ENCODE measurements at regions not wholly inside any gene's neighbourhood (a gene's known extent, or its start where the extent isn't known, plus 50 kb on each side); places are given as distances from the start of the nearest gene placed in this dataset.

DNA sequence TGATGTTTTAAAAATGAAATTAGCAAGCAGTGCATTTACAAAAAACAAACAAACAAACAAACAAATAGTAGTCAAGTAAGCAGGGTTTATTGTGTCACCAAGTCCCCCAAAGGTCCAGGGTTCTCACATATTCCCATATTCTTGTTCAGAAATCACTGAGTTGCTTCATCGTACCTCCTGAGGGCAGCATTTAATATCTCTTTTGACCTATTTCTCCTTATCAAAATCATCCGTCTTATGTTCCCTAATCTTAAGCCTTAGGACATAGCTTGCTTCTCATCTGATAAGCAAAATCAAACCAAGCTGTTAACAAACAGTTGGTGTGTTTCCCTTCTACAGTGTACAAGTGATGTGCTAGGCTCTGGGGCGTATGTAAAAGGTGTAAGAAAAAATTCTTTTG, 109.5 kb upstream of the MAN2A1 start:
- TF ChIP-seq, protein P1, sequence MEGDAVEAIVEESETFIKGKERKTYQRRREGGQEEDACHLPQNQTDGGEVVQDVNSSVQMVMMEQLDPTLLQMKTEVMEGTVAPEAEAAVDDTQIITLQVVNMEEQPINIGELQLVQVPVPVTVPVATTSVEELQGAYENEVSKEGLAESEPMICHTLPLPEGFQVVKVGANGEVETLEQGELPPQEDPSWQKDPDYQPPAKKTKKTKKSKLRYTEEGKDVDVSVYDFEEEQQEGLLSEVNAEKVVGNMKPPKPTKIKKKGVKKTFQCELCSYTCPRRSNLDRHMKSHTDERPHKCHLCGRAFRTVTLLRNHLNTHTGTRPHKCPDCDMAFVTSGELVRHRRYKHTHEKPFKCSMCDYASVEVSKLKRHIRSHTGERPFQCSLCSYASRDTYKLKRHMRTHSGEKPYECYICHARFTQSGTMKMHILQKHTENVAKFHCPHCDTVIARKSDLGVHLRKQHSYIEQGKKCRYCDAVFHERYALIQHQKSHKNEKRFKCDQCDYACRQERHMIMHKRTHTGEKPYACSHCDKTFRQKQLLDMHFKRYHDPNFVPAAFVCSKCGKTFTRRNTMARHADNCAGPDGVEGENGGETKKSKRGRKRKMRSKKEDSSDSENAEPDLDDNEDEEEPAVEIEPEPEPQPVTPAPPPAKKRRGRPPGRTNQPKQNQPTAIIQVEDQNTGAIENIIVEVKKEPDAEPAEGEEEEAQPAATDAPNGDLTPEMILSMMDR (conservative IDR thresholded peaks at IDR 0.05), result peak; percentile 10; the same call in 1 of the 2 replicates
- TF ChIP-seq ZFX (IDR thresholded peaks at IDR 0.05), result no peak
